GM21515 (cell line): ENCODE measurements at regions not wholly inside any gene's neighbourhood (a gene's known extent, or its start where the extent isn't known, plus 50 kb on each side); places are given as distances from the start of the nearest gene placed in this dataset.

Experiments
- ATAC-seq: cut with Tn5 transposase; IDR thresholded peaks from one replicate; pipeline ENCODE4 v1.9.1; 2021; ENCODE audit not compliant: unreplicated experiment

DNA sequence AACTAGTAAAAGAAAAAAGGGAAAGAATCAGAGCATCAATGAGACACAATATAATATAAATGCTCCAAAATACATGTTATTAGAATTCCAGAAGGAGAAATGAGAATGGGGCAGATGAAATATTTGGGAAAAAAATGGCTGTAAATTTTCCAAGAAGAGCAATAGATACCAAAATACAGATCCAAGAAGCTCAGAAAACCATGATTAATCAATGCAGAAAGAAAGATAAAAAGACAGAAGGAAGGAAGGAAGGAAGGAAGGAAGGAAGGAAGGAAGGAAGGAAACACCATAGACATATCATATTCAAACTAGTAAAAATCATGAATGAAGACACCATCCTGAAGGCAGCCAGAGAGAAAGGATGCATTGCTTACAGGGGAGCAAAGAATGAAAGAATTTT is 920.9 kb downstream of the EFNA5 start:
- ATAC-seq: no peak

DNA sequence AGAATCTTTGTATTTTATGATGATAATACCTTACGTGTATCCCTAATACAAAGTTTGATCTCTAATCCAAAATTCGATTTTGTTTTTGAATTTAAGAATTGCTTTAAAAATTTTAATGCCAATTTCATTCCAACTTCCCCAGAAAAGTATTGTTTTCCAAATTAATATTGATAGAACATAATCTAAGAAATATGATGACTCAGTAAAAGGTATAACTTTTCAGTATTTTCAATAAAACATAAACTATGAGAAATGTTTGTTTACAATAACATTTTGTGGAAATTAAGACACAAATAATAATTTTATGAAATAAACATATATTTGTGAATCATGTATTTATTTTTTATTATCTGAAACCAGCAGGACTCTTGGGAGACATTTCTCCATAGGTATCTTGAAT is 931.6 kb downstream of the EFNA5 start:
- ATAC-seq: no peak

- no peak for ATAC-seq
Measured at GRCh38 chr5:106737111-106737510, 933.6 kb downstream of the EFNA5 start.

- ATAC-seq: no peak
Measured at GRCh38 chr5:106732624-106733023, 938.1 kb downstream of the EFNA5 start.

GRCh38 chr5:106730912-106731311 is 939.8 kb downstream of the EFNA5 start:
- ATAC-seq: no peak

- no peak for ATAC-seq
Measured at GRCh38 chr5:106730506-106730905, 940.2 kb downstream of the EFNA5 start.

DNA sequence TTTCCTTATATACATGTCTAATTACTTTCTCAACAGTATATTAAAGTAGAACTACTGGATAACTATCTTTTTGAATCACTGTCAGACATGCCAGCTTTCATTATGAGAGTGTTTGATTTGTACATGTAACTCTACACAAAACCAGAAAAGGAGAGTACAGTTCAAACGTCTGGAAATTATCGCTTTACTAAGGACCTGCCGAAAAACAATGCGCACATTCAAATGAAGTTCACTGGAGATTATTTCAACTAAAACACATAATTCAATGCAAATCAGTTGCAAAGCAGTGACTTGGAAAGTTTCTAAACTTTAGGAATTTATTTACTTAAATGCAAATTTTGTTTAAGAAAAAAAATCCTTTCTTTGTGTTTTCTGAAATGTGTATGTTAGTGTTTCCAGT is 942.5 kb downstream of the EFNA5 start:
- no peak for ATAC-seq

DNA sequence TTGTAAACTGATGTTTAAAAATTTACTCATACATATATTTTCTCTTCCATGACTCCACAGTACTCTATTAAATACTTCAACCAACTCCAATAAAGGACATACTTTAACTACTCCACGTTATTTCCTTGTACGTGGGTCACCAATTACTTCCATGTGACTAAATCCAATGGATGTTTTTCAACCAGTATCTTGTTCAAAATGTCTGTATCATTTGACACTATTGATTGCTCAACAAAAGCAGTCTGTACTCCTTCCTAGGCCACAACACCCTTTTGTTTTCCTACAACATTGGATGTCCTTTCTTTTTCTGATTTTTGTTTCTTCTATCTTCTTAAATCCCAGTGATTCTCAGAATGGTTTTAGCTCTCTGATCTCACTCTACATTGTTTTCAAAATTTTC is 943.7 kb downstream of the EFNA5 start:
- ATAC-seq: no peak

DNA sequence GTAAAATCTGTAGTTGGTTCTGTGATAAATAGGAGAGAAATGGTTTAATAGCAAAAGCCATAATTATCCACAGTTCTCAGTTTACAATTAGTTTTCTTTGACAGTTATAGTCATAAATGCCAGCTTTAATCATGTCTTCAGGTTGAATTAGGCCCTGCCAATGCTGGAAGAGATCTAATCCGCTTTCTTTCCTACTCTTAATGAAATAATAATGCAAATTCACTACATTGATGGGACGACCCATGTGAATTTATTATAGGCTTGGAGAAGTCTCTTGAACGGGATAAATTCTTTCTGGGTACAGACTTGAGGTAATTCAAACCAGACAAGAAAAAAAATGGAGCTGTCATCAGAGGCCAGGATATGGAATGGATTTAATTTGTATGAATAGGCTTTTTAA is 950.4 kb downstream of the EFNA5 start:
- no peak for ATAC-seq

DNA sequence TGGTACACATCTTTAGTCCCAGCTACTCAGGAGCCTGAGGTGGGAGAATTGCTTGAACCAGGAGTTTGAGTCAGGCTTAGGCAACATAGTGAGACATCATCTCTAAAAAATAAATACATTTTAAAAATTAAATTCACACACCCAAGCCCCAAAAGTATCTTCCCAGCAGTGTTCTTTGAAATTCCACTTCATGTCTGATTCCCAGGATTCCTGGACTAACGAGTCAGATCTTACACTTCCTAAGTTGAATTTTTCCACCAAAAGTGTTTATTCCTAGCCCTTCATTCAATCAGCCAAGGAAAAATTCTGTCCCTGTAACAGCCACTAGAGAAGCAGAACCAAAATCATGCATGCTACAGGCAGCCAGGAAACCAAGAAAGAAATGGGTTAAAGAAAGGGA is 970.9 kb downstream of the EFNA5 start:
- ATAC-seq: no peak

DNA sequence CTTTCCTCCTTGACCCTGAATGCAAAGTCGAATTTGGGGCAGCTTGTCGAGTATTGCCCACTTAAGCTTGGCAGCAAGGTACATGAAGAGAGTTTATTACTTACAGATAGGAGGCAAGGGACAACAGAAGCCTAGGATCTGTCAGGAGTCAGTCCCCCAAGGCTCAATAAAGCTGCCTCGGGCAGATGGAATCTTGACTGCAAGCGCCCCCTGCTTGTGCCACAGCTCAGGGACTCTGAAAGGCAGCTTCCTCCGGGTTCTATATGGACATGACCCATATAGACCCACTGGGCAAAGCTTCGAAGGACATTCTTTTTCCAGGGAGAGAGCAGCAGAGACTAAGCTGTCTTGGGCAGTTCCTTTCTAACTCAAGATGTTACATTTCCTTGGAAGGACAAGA is 971.5 kb downstream of the EFNA5 start:
- ATAC-seq: no peak

DNA sequence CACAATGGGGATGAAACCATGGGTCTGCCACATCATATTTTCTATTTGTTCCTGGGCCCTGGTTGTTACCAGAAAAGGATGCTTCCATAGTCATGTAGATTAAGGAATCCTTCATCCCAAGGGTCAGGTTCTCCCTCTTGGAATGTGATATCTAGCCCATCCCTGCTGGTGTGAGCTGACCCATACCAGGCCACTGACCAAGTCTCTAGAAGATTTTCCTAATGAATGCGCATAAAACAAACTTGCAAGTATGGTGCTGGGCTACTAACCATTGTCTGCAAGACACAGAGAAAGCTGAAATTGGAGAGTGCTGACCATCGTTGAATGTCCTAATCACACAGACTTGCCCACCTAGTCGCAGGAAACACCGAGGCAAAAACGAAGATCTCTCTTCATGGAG is 972.6 kb downstream of the EFNA5 start:
- ATAC-seq: no peak

- no peak for ATAC-seq
Measured at GRCh38 chr5:106691701-106692100, 979.0 kb downstream of the EFNA5 start.

GRCh38 chr5:106690585-106690984 is 980.2 kb downstream of the EFNA5 start:
- no peak for ATAC-seq

- ATAC-seq: no peak
Measured at GRCh38 chr5:106680330-106680729, 990.4 kb downstream of the EFNA5 start.

- no peak for ATAC-seq
Measured at GRCh38 chr5:106677057-106677456, 993.7 kb downstream of the EFNA5 start.

DNA sequence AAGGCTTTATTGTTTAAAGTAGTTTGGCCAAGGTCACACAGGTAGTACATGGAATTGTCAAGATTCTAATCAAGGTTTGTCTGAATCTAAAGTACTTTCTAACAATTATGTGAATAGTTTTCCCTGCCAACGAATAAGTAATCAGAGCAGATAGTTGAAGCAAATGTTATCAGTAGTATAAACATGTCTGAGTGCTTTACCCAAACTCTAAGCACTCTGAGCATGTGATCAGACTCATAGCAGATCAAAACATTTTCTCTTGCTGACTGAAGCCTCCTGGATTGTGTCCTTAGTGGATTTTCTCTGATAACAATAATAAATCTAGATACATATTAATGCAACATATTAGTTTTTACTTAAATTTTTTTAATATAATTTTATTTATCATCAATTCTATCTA is 995.0 kb downstream of the EFNA5 start:
- no peak for ATAC-seq

- no peak for ATAC-seq
Measured at GRCh38 chr5:106673941-106674340, 996.8 kb downstream of the EFNA5 start.

DNA sequence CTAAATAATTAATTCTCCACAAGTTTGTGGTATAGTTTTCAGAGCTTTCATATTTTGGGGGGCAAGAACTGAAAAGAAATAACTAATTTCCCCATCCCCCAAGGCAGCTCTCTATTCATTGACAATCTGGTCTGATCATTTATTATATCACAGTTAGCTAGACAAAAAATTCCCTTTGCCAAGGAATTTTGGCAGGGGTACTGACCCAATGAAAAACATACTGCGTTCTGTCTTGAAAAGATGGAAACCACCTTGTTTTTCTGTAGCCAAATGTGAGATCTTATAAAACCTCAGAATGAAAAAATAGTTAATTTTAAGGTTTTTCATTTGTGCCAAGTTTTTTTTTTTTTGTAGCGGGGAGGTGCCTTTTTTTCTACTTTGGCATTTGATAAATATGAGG is 1008.9 kb downstream of the EFNA5 start:
- no peak for ATAC-seq

DNA sequence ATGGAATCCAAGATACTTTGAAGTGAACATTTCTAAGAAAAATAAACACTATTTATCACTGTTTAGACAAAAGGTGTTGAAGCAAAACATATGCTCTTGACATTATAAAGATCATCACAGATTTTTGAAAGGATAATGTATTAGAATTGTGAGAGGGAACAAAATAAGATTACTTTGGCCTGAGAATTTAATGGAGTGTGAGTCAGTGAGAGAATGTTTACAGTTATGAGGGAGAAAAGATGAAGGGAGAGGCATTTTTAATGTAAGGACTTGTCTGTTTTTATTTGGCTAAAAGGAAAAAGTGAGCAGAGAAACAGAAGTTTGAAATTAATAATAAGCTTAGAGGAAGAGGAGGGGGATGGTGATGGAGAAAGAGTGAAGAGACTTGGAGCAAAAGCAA is 1010.1 kb downstream of the EFNA5 start:
- no peak for ATAC-seq

DNA sequence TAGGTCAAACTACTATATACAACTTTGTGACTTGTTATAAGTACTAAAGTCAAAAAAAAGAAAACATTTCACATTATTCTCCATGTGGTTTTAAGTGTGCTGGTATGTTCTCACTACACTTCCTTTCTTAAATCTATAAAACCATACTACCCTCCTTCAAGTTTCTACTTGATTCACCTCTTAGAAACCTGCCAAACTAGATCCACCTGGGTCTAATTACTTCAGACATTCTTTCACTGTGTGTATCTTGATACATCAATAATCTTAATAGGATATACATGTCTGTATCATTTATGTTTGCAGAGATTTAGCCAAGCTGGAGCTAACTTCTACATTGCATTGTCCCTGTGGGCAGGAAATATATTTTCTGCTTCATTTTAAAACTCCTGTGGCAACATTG is 1012.6 kb downstream of the EFNA5 start:
- no peak for ATAC-seq

GRCh38 chr5:106656821-106657220 is 1013.9 kb downstream of the EFNA5 start:
- no peak for ATAC-seq

GRCh38 chr5:106649031-106649430 is 1021.7 kb downstream of the EFNA5 start:
- ATAC-seq: no peak

GRCh38 chr5:106648401-106648800 is 1022.3 kb downstream of the EFNA5 start:
- no peak for ATAC-seq
